Left ventricle myocardium inferior (tissue), 1 donor: ENCODE measurements at regions not wholly inside any gene's neighbourhood (a gene's known extent, or its start where the extent isn't known, plus 50 kb on each side); places are given as distances from the start of the nearest gene placed in this dataset.
"Not testable (repeated sequence)": the region's sequence is repeated elsewhere in the genome, so short reads cannot be mapped to it uniquely, and the experiment has no call there.

ENCODE experiments used
- DNase-seq: peaks from one replicate; pipeline ENCODE4 v3.0.0-alpha.2; 2020
- H3K27ac ChIP-seq: fragments of 200-600 bp; replicated peaks from 2 replicates; pipeline ENCODE4 v1.8.0; 2021
- H3K27me3 ChIP-seq: fragments of 200-600 bp; 2 replicates; pipeline ENCODE4 v1.8.0; 2021; ENCODE audit warnings: low read depth
- H3K36me3 ChIP-seq: fragments of 200-600 bp; 2 replicates; pipeline ENCODE4 v1.8.0; 2021
- H3K4me1 ChIP-seq: fragments of 200-600 bp; 2 replicates; pipeline ENCODE4 v1.8.0; 2021
- H3K4me3 ChIP-seq: fragments of 200-600 bp; 2 replicates; pipeline ENCODE4 v1.8.0; 2021; ENCODE audit warnings: mild to moderate bottlenecking, moderate library complexity
- H3K9me3 ChIP-seq: fragments of 200-600 bp; replicated peaks from 2 replicates; pipeline ENCODE4 v1.8.0; 2021
- CTCF ChIP-seq: fragments of 200-600 bp; IDR thresholded peaks from 2 replicates; pipeline ENCODE4 v1.8.0; 2021; ENCODE audit warnings: antibody characterized with exemption, mild to moderate bottlenecking, borderline replicate concordance
- intact Hi-C: fragments of 100-400 bp; cut with micrococcal nuclease; formaldehyde crosslinking; loops from one replicate; pipeline ENCODE4 v1.11.0; 2022
- donor health status: DM: no; HTN: yes; CAD: no; lungs with severe emphysema.

- H3K9me3 ChIP-seq: peaks cover 7% of the 10 kb centered on the region
- no peak overlapping the region for H3K4me3 ChIP-seq
- DNase-seq: no peak
- no peaks in the 10 kb centered on the region for H3K4me1 ChIP-seq
- no peak for TF ChIP-seq CTCF
- no peaks in the 10 kb centered on the region for H3K36me3 ChIP-seq
- H3K27me3 ChIP-seq: no peaks in the 10 kb centered on the region
- no peak overlapping the region for H3K27ac ChIP-seq
- intact Hi-C loops: no loop called here
Measured at GRCh38 chr2:62325398-62325797, 129.5 kb downstream of the B3GNT2 start.

GRCh38 chr2:62321380-62322289 is 125.7 kb downstream of the B3GNT2 start:
- Histone ChIP-seq H3K4me3 (no peak overlapping the region), H3K4me1 (no peaks in the 10 kb centered on the region), H3K36me3 (no peaks in the 10 kb centered on the region), H3K9me3 (peaks cover 7% of the 10 kb centered on the region), H3K27me3 (no peaks in the 10 kb centered on the region), H3K27ac (no peak overlapping the region)
- intact Hi-C loops: no loop called here
- DNase-seq: no peak
- TF ChIP-seq CTCF: no peak

- intact Hi-C loops: no loop called here
- TF ChIP-seq CTCF: no peak
- H3K4me3 ChIP-seq: no peak overlapping the region
- H3K9me3 ChIP-seq: peaks cover 7% of the 10 kb centered on the region
- DNase-seq: no peak
- no peaks in the 10 kb centered on the region for H3K4me1 ChIP-seq
- no peaks in the 10 kb centered on the region for H3K27me3 ChIP-seq
- H3K27ac ChIP-seq: no peak overlapping the region
- H3K36me3 ChIP-seq: no peaks in the 10 kb centered on the region
Measured at GRCh38 chr2:62320657-62321357, 124.9 kb downstream of the B3GNT2 start.

GRCh38 chr2:62320137-62320536 is 124.2 kb downstream of the B3GNT2 start:
- not testable (repeated sequence) for H3K27me3 ChIP-seq

GRCh38 chr2:62319070-62319469 is 123.2 kb downstream of the B3GNT2 start:
- TF ChIP-seq CTCF: no peak

More at GRCh38 chr2:62320137-62320536, 124.2 kb downstream of the B3GNT2 start:
- H3K27ac ChIP-seq, H3K9me3 ChIP-seq, H3K36me3 ChIP-seq, H3K4me1 ChIP-seq, H3K4me3 ChIP-seq, intact Hi-C loops, DNase-seq: not testable (repeated sequence)

More at GRCh38 chr2:62319070-62319469, 123.2 kb downstream of the B3GNT2 start:
- no peak for DNase-seq
- no peaks in the 10 kb centered on the region for H3K9me3 ChIP-seq
- H3K27ac ChIP-seq: no peak overlapping the region
- no peaks in the 10 kb centered on the region for H3K4me1 ChIP-seq
- intact Hi-C loops: loop anchor here (5.0 kb wide), 1 partner anchor 277 kb away; no protein-coding TSS in a partner anchor
- H3K36me3 ChIP-seq: no peaks in the 10 kb centered on the region
- no peak overlapping the region for H3K4me3 ChIP-seq
- no peaks in the 10 kb centered on the region for H3K27me3 ChIP-seq
